HCT116 (cell line): ENCODE measurements at regions not wholly inside any gene's neighbourhood (a gene's known extent, or its start where the extent isn't known, plus 50 kb on each side); places are given as distances from the start of the nearest gene placed in this dataset.

ENCODE experiments used
- ATAC-seq: fragments of 200-7000 bp; cut with Tn5 transposase; 2 replicates; pipeline ENCODE4 v1.9.1; 2020; ENCODE audit warnings: mild to moderate bottlenecking, moderate library complexity
- BruUV-seq: library from RNA; stranded (reverse); fragments of 400-500 nt; replicated peaks from 2 replicates; lab custom pipeline; 2021; lab: Mats Ljungman, UMichigan
- CTCF ChIA-PET: fragments of 300-600 bp; sonication (Branson Sonifier 250); formaldehyde crosslinking; loops from one replicate; lab custom pipeline; 2021; ENCODE audit warnings: antibody characterized with exemption; lab: Charles Lee
- POLR2A ChIA-PET: fragments of 300-600, 350-600 bp; sonication (Branson Sonifier 250); formaldehyde crosslinking; loops from one replicate; lab custom pipeline; 2021; ENCODE audit warnings: antibody characterized with exemption; lab: Charles Lee
- RAD21 ChIA-PET, 2 experiments: fragments of 300-600 bp; sonication (Branson Sonifier 250); formaldehyde crosslinking; loops; one replicate each; lab custom pipeline; 2023; ENCODE audit warnings: low total read pairs in 2 of 2; ENCODE audit not compliant: uncharacterized antibody in 2 of 2, unreplicated experiment in 2 of 2, low non-redundant PET in 1 of 2; lab: Charles Lee
- DNase-seq: peaks from one replicate; pipeline ENCODE4 v3.0.0-alpha.2; 2010; ENCODE audit warnings: low read depth, low spot score
- H2AFZ ChIP-seq: fragments of 200-600 bp; shearing (Covaris generic), sonication (generic); 2 replicates; pipeline ENCODE4 v1.6.1; 2017; ENCODE audit warnings: low read depth, mixed run types, mixed read lengths, antibody characterized with exemption, low read length; ENCODE audit not compliant: poor library complexity, severe bottlenecking
- H3K27ac ChIP-seq: 2 replicates; pipeline ENCODE4 v1.5.1; 2012; ENCODE audit warnings: low read depth, low read length
- H3K27me3 ChIP-seq: fragments of 200-600 bp; sonication (generic); 2 replicates; pipeline ENCODE4 v1.6.1; 2016; ENCODE audit warnings: mixed run types, low read length, mixed read lengths; ENCODE audit not compliant: insufficient read depth
- H3K36me3 ChIP-seq, 2 experiments: fragments of 200-500 bp in 1 of 2; fragments of 200-600 bp in 1 of 2; sonication (Bioruptor generic) in 1 of 2; sonication (generic) in 1 of 2; 2 replicates each; pipeline versions ENCODE4 v1.5.1 to v1.6.1; 2014 to 2016; ENCODE audit warnings: low read length in 2 of 2, inconsistent platforms in 1 of 2, mixed read lengths in 1 of 2, mixed run types in 1 of 2; ENCODE audit not compliant: insufficient read depth in 2 of 2, control insufficient read depth in 1 of 2
- H3K4me1 ChIP-seq, 2 experiments: fragments of 200-600 bp in 1 of 2; sonication (generic) in 1 of 2; 2 replicates each; pipeline versions ENCODE4 v1.5.1 to v1.6.1; 2012 to 2017; ENCODE audit warnings: low read length in 2 of 2, inconsistent platforms in 1 of 2, mild to moderate bottlenecking in 1 of 2, mixed read lengths in 1 of 2, mixed run types in 1 of 2, moderate library complexity in 1 of 2; ENCODE audit not compliant: insufficient read depth in 2 of 2, control insufficient read depth in 1 of 2
- H3K4me2 ChIP-seq: fragments of 200-600 bp; sonication (generic); 2 replicates; pipeline ENCODE4 v1.6.1; 2017; ENCODE audit warnings: mixed run types, low read length, mixed read lengths
- H3K4me3 ChIP-seq, 2 experiments: fragments of 200-600 bp in 1 of 2; sonication (generic) in 1 of 2; replicated peaks in 1 of 2; 2 replicates each; pipeline ENCODE4 v1.5.1; 2011 to 2016; ENCODE audit warnings: low read length in 2 of 2, control low read depth in 1 of 2, low read depth in 1 of 2, mild to moderate bottlenecking in 1 of 2, mixed read lengths in 1 of 2, mixed run types in 1 of 2
- H3K79me2 ChIP-seq: fragments of 200-600 bp; sonication (generic); 2 replicates; pipeline ENCODE4 v1.6.1; 2017; ENCODE audit warnings: mild to moderate bottlenecking, mixed run types, low read length, moderate library complexity, mixed read lengths; ENCODE audit not compliant: insufficient read depth
- H3K9ac ChIP-seq: fragments of 200-600 bp; sonication (generic); 2 replicates; pipeline ENCODE4 v1.6.1; 2016; ENCODE audit warnings: low read length, mixed read lengths
- H3K9me2 ChIP-seq: fragments of 200-600 bp; sonication (generic), shearing (Covaris generic); 2 replicates; pipeline ENCODE4 v1.6.1; 2017; ENCODE audit warnings: mixed run types, mild to moderate bottlenecking, moderate library complexity; ENCODE audit not compliant: insufficient read depth
- H3K9me3 ChIP-seq, 2 experiments: fragments of 200-500 bp in 1 of 2; fragments of 200-600 bp in 1 of 2; sonication (Bioruptor generic) in 1 of 2; sonication (generic) in 1 of 2; 2 replicates each; pipeline ENCODE4 v1.6.1; 2014 to 2017; ENCODE audit warnings: low read length in 2 of 2, mixed read lengths in 2 of 2, inconsistent platforms in 1 of 2, low read depth in 1 of 2, mild to moderate bottlenecking in 1 of 2, mixed run types in 1 of 2, moderate library complexity in 1 of 2; ENCODE audit not compliant: control insufficient read depth in 1 of 2, insufficient read depth in 1 of 2
- H4K20me1 ChIP-seq: fragments of 200-600 bp; sonication (generic), shearing (Covaris generic); 2 replicates; pipeline ENCODE4 v1.6.1; 2017; ENCODE audit warnings: mixed run types, mild to moderate bottlenecking, moderate library complexity; ENCODE audit not compliant: insufficient read depth
- CBX3 ChIP-seq: IDR thresholded peaks from 2 replicates; pipeline ENCODE4 v1.6.1; 2012; ENCODE audit warnings: low read depth
- EGR1 ChIP-seq: IDR thresholded peaks from 2 replicates; pipeline ENCODE4 v1.6.1; 2012; ENCODE audit warnings: low read depth
- ELF1 ChIP-seq: IDR thresholded peaks from 2 replicates; pipeline ENCODE4 v1.6.1; 2012; ENCODE audit warnings: low read depth, borderline replicate concordance
- EZH2 ChIP-seq: fragments of 200-600 bp; sonication (generic); IDR thresholded peaks from 2 replicates; pipeline ENCODE4 v1.6.1; 2017; ENCODE audit warnings: antibody characterized with exemption, mixed run types
- EZH2phosphoT487 ChIP-seq: fragments of 200-600 bp; IDR thresholded peaks from 2 replicates; pipeline ENCODE4 v1.6.1; 2018; ENCODE audit warnings: antibody characterized with exemption, borderline replicate concordance
- FOSL1 ChIP-seq: IDR thresholded peaks from 2 replicates; pipeline ENCODE4 v1.6.1; 2012; ENCODE audit warnings: low read depth
- JUND ChIP-seq: IDR thresholded peaks from 2 replicates; pipeline ENCODE4 v1.6.1; 2012
- POLR2AphosphoS5 ChIP-seq: IDR thresholded peaks from 2 replicates; pipeline ENCODE4 v1.6.1; 2011; ENCODE audit warnings: mild to moderate bottlenecking, low read depth, low read length, moderate library complexity
- RAD21 ChIP-seq: IDR thresholded peaks from 2 replicates; pipeline ENCODE4 v1.6.1; 2012; ENCODE audit warnings: low read depth, mild to moderate bottlenecking
- SP1 ChIP-seq: IDR thresholded peaks from 2 replicates; pipeline ENCODE4 v1.6.1; 2012; ENCODE audit warnings: low read depth
- SRF ChIP-seq: IDR thresholded peaks from 2 replicates; pipeline ENCODE4 v1.6.1; 2012; ENCODE audit warnings: low read depth
- TCF7L2 ChIP-seq: IDR thresholded peaks from 2 replicates; pipeline ENCODE4 v1.7.0; 2011; ENCODE audit warnings: borderline replicate concordance, inconsistent platforms; ENCODE audit not compliant: insufficient read depth, insufficient read length; ENCODE audit errors: extremely low read depth
- YY1 ChIP-seq: IDR thresholded peaks from 2 replicates; pipeline ENCODE4 v1.6.1; 2011; ENCODE audit warnings: low read length, low read depth, moderate library complexity, mild to moderate bottlenecking; ENCODE audit not compliant: insufficient replicate concordance; ENCODE audit errors: extremely low read depth
- ZFX ChIP-seq: fragments of 450-650 bp; IDR thresholded peaks from 2 replicates; pipeline ENCODE4 v1.6.1; 2017
- ZNF274 ChIP-seq: fragments of 200-500 bp; sonication (Bioruptor generic); IDR thresholded peaks from 2 replicates; pipeline ENCODE4 v1.6.1; 2014; ENCODE audit warnings: mild to moderate bottlenecking, low read depth, low read length, inconsistent platforms
- intact Hi-C: fragments of 100-400 bp; cut with micrococcal nuclease; formaldehyde crosslinking; loops from 2 replicates; pipeline ENCODE4 v1.10.0; 2022
- TF ChIP-seq, protein P1 (sequence below), 3 experiments: fragments of 200-600 bp in 1 of 3; sonication (generic) in 1 of 3; IDR thresholded peaks in 2 of 3; conservative IDR thresholded peaks in 1 of 3; 2 replicates each; pipeline ENCODE4 v1.5.1; 2012 to 2017; ENCODE audit warnings: low read depth in 2 of 3, low read length in 2 of 3, antibody characterized with exemption in 1 of 3, borderline replicate concordance in 1 of 3, control low read depth in 1 of 3, mild to moderate bottlenecking in 1 of 3, mixed read lengths in 1 of 3, mixed run types in 1 of 3, moderate library complexity in 1 of 3; ENCODE audit not compliant: insufficient read depth in 1 of 3
- TF ChIP-seq, protein P2 (sequence below): IDR thresholded peaks from 2 replicates; pipeline ENCODE4 v1.6.1; 2012
- TF ChIP-seq, protein P3 (sequence below): IDR thresholded peaks from 2 replicates; pipeline ENCODE4 v1.6.1; 2011; ENCODE audit warnings: mild to moderate bottlenecking, low read length, moderate library complexity; ENCODE audit not compliant: insufficient replicate concordance; ENCODE audit errors: extremely low read depth
- TF ChIP-seq, protein P4 (sequence below): IDR thresholded peaks from 2 replicates; pipeline ENCODE4 v1.6.1; 2012

DNA sequence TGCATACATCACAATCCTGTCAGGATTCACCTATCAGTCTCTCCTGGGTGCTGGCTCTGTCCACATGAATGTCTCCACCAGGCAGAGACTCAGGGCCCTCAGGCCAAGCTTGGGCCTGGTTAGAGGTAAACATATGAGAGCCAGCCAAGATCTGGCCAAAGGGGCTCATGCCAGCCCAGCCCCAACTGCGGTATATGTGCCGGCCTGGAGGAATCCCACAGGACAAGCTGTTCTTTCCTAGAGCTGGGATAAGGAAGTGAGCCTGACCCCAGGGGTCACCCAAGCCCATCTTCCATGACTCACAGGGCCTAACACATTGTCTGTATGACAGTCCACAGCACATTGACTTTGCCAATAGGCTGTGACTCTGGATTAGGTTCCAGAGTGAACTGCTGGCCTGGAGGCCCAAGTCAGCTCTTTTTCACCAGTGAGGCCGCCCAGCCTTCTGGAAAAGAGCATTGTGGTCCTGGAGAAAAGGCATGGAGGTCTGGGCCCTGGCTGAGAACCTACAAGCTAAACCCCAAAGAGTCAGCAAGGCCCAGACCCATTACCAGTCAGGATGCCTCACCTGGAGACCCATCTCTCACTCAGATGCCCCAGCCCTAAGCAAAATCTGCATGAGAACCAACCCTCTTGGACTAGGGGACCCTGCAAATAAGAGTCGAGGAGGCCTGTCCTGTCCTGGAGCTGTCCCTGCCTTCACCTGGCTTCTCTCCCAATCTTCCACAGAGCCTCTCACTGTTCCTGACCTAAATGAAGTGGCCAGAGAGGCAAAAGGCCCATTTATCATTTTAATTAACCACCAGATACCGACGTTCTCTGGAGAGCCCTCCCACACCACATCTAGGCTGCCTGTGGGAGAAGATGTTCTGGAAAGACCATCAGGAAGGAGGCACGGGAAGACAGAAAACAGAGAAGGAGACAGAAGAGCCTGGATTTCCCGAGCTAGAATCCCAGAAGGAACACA, 120.9 kb upstream of the PKDCC start:
- intact Hi-C loops: no loop called here
- CTCF ChIA-PET: no interaction called here
- no peak for TF ChIP-seq RAD21
- no peak for TF ChIP-seq ZFX
- TF ChIP-seq POLR2AphosphoS5: no peak
- no peak for TF ChIP-seq CBX3
- TF ChIP-seq EZH2phosphoT487: no peak
- TF ChIP-seq SP1: no peak
- TF ChIP-seq, protein P1, sequence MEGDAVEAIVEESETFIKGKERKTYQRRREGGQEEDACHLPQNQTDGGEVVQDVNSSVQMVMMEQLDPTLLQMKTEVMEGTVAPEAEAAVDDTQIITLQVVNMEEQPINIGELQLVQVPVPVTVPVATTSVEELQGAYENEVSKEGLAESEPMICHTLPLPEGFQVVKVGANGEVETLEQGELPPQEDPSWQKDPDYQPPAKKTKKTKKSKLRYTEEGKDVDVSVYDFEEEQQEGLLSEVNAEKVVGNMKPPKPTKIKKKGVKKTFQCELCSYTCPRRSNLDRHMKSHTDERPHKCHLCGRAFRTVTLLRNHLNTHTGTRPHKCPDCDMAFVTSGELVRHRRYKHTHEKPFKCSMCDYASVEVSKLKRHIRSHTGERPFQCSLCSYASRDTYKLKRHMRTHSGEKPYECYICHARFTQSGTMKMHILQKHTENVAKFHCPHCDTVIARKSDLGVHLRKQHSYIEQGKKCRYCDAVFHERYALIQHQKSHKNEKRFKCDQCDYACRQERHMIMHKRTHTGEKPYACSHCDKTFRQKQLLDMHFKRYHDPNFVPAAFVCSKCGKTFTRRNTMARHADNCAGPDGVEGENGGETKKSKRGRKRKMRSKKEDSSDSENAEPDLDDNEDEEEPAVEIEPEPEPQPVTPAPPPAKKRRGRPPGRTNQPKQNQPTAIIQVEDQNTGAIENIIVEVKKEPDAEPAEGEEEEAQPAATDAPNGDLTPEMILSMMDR (IDR thresholded peaks at IDR 0.05 in 2 of 3, conservative IDR thresholded peaks at IDR 0.05 in 1 of 3; ENCODE audit: borderline replicate concordance in 1 of 3, insufficient read depth in 1 of 3, low read depth in 2 of 3, low read length in 2 of 3): no peak
- TF ChIP-seq ELF1: no peak
- TF ChIP-seq, protein P2, sequence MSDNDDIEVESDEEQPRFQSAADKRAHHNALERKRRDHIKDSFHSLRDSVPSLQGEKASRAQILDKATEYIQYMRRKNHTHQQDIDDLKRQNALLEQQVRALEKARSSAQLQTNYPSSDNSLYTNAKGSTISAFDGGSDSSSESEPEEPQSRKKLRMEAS: no peak
- no peak for TF ChIP-seq EGR1
- TF ChIP-seq ZNF274: no peak
- TF ChIP-seq, protein P3, sequence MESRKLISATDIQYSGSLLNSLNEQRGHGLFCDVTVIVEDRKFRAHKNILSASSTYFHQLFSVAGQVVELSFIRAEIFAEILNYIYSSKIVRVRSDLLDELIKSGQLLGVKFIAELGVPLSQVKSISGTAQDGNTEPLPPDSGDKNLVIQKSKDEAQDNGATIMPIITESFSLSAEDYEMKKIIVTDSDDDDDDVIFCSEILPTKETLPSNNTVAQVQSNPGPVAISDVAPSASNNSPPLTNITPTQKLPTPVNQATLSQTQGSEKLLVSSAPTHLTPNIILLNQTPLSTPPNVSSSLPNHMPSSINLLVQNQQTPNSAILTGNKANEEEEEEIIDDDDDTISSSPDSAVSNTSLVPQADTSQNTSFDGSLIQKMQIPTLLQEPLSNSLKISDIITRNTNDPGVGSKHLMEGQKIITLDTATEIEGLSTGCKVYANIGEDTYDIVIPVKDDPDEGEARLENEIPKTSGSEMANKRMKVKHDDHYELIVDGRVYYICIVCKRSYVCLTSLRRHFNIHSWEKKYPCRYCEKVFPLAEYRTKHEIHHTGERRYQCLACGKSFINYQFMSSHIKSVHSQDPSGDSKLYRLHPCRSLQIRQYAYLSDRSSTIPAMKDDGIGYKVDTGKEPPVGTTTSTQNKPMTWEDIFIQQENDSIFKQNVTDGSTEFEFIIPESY: no peak
- no peak for TF ChIP-seq YY1
- no peak for TF ChIP-seq TCF7L2
- TF ChIP-seq JUND: no peak
- TF ChIP-seq EZH2: no peak
- no peak for TF ChIP-seq FOSL1
- TF ChIP-seq, protein P4, sequence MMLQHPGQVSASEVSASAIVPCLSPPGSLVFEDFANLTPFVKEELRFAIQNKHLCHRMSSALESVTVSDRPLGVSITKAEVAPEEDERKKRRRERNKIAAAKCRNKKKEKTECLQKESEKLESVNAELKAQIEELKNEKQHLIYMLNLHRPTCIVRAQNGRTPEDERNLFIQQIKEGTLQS: no peak
- no peak for TF ChIP-seq SRF
- no peak overlapping the region for H3K4me2 ChIP-seq
- peaks cover 21 to 24% of the 10 kb centered on the region in 2 experiments for H3K4me1 ChIP-seq
- H3K9me3 ChIP-seq: no peaks in the 10 kb centered on the region
- no peaks in the 10 kb centered on the region for H3K36me3 ChIP-seq
- DNase-seq (no peak), ATAC-seq (no peak)
- H3K27me3 ChIP-seq: peaks cover 4% of the 10 kb centered on the region; the same call in 1 of the 2 replicates
- POLR2A ChIA-PET: no interaction called here
- H3K9ac ChIP-seq: no peak overlapping the region
- H3K79me2 ChIP-seq: no peaks in the 10 kb centered on the region
- H2AFZ ChIP-seq: no peak overlapping the region
- H3K9me2 ChIP-seq: no peaks in the 10 kb centered on the region
- H3K27ac ChIP-seq: no peak overlapping the region
- RAD21 ChIA-PET: no interaction called here
- BruUV-seq: no TSS peak
- H3K4me3 ChIP-seq: no peak overlapping the region
- no peaks in the 10 kb centered on the region for H4K20me1 ChIP-seq
